GM03348 (cell line): ENCODE measurements at regions not wholly inside any gene's neighbourhood (a gene's known extent, or its start where the extent isn't known, plus 50 kb on each side); places are given as distances from the start of the nearest gene placed in this dataset.

Experiments used
- DNase-seq: peaks from one replicate; pipeline ENCODE4 v3.0.0; 2012; ENCODE audit warnings: low spot score

DNA sequence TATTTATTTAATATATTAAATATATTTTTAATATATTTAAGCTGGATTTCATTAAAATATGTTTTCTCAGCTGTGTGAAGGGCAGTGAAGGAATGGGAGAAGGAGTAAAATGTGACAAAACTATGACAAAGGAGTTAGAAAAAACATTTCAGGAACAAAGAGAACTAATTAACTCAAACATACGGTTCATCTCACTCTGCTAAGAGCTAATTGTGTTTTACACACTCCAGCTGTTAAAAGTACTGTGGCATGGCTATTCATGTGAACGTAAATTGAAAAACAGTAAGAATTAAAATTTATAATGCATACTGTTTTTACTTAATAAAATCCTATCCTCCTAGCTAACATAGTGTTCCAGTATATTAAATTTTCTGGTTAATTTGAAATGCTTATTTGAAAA, 262.5 kb upstream of the GNAI1 start:
- DNase-seq, result no peak

DNA sequence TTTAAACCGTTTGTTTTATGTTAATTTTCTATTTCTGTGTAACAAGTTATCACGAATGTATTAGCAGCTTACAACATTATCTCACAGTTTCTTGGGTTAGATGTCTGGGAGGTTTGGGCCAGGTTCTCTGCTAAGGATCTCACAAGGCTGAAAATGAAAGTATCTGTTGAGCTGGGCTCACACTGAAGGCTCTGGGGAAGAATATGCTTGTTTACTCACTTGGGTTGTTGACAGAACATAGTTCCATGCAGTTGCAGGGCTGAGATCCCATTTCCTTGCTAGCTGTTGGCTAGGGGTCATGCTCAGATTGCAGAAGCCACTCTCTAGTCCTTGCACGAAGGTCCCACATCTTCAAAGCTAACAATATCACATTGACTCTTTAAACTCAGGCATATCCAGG, 266.6 kb upstream of the GNAI1 start:
- DNase-seq, result peak; percentile 30

DNA sequence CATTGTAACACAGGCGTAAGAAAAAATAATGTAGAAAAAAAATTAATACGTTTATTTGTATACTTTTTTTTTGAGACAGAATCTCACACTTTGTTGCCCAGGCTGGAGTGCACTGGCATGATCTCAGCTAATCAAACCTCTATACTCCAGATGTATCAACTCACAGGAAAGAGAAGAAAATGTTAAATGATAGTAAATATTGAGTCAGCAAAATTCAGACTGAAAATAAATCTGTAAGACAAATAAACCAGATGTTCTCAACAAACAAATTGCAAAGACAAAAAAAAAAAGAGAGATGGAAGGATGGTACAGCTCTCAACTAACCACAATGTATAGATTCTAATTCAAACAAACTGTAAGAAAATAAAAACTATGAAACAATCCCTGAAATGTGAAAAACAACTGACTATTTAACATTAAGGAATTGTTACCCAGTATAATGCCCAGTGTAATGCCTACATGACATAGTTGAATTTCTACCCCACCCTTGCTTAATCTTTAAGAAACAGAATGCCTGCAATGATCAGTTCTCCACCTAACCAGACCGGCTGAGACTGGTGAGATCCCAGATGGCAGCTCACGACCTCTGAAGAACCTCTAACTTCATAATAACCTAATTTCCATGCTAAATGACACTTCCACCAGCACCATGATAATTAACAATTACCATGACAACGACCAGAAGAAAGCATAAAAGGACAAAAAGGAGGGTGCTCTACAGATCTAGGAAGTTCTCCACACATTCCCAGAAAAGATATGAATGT, 272.0 kb upstream of the GNAI1 start:
- DNase-seq, result no peak

DNA sequence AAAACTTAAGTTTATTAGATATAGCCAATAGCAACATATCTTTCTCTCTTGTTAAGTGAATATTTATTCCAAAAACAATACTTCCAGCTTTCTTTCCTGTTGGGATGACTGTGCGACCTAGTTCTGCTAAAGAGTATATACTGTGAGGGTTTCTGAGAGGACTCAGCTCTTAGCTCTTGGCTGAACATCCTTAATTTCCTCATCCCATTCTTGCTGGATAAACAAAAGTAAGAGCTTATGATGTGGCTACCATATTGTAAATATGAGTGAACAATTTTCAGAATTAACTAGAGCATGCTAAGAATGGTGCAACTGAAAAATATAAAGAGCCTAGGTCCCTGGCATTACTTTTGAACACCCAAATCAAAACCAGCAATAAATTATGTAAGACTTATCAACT, 279.5 kb upstream of the GNAI1 start:
- DNase-seq, result no peak

DNA sequence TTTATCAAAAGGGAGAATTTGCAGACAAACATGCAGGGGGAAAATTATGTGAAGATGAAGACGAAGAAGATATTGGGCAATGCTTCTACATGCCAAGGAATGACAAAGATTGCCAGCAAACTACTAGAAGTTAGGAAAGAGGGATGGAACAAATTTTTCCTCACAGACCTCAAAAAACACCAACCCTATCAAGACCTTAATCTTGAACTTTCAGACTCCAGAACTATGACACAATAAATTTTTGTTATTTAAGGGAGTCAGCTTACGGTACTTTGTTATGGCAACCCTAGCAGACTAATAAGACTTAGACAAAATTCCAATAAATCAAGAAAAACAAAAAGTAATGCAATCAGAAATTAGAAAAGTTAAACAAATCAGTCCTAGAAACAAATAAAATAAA, 280.0 kb upstream of the GNAI1 start:
- DNase-seq, result peak; percentile 3

DNA sequence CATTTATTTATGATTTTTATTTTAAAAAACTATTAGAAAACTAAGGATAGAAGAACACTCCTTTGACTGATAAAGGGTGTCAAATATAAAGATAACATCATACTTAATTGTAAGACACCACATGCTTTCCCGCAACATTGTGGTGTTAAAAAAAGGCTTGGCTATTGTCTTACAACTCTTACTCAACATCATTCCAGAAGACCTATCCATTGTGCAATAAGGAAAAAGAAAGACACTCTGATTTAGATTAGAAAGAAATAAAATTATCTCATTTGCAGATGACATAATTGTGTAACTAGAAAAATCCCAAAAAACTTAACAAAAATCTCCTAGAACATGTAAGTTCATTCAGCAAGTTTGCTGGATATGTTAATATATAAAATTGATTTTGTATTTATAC, 296.7 kb upstream of the GNAI1 start:
- no peak for DNase-seq

DNA sequence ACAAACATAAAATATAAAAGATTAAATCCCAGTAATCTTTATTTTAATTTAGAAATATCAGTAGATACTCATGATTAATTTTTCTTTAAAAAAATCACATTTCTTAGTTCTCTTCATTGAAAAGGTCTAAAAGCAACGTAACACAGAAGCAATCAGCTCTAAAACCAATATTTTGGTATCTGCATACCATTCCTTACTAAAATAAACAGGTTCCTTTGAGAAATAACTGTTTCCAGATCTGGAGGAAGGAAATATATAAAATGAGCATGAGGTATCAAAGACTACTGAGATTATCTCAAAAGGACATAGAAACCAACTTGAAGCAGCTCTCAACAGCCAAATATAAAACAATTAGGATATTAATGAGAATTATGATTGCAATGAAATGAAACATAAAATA, 301.0 kb upstream of the GNAI1 start:
- DNase-seq, result no peak

DNA sequence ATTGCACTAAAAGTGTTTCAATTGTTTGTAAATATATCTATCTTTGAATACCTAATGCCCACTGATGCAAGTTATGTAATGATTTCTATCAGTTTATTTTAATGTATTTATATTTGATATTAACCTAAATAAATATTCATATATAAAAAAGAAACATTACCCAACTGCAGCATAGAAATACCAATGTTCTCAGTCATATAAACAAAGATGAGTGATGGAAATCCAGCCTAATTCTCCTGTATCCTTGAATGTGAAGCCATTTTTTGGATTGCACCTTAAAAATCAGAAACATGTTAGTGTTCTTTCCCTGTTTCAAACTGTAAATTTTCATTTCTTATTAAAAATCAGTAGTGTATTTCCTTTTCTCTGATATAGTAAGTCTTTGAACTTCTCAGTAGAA, 305.8 kb upstream of the GNAI1 start:
- DNase-seq, result no peak

DNA sequence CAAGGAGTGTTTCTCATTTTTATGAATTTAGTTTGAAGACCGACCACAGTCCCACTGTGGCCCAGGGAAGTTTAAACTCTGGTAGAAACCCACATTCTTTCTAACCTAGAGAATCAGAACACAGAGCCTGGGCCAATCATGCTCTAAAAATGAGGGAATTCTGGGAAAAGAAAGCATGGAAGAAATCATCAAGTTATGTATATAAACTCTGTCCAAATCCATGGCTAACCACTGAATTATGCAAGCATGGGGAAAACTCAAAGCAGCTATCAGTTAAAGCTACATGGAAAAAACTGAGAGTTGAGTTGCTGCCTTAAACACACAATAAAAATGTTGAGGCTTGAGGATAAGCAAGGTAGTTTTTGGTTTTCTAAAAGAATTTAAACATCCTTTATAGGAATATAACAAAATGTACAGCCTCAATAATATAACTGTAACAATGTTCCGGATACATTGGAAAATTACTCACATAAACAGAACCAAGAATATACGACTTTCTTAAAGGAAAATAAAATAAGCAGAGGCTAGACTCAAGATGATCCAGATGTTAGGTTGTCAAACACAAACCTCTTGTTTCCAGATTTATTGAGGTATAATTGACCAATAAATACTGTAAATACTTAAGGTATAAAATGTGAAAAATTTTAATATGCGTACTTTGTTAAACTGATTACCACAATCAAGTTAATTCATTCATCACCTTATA, 311.2 kb upstream of the GNAI1 start:
- DNase-seq, result peak; percentile 20

DNA sequence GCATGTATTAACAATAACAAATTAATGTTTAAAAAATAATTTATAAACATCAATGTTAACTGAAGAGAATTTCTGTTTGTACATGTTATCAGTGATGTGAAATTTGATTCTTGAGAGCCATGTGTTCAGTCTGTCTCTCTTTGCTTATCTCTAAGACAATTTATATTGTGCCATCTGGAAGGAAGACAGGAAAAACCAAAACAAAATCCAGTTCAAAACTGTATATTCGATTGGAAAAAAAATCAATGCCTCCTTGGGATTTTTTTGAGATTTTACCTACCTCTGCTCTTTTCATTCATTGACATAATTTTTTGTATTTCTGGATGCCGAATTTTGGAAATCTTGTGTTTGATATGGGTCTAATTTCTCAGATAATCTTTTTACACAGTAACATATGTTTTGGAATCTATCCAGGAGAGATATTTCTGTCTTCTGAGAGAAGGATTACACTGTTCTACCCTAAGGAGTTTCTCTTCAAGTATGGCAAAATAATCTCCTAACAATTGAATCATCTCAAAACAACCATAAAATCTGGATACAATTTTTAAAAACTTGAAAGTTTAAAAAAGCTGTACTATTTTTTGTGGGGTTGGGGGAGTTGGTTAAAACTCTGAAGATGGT, 311.9 kb upstream of the GNAI1 start:
- DNase-seq, result no peak

DNA sequence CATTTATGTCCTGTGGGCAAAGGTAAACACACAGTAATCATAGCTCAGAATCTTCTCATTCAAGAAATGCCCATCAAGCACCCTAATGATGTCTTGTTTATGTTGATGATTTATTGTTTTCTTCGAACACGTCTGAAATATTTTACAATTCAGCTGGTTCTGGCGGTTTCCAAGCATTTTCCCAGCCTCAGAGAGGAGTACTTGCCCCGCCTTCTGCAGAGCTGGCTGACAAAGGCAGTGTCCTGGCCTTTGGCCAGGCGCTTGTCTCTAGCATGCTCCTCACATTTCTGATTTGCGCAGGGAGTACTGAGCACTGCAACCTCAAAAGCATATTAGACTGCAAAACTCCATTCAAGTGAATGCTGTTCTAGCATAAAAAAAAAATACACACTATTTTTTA, 314.2 kb upstream of the GNAI1 start:
- peak; percentile 58 for DNase-seq

DNA sequence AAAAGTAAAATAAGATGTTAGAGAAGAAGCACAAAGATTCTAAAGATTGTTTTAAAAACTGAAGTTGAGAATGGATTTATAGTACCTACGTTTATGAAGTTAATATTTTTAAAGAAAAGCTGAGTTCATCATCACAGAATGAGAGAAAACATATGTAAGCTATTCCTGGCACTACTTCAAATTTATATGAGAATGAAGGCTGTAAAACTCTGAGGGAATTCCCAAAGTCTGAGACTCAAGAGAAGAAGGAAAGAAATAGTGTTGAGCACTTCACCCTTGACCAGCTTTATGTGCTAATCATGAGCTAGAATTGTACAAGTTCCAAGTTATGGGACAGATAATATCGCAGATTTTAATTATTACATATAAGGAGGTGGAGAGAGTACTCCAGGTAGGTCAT, 323.7 kb upstream of the GNAI1 start:
- DNase-seq, result no peak

DNA sequence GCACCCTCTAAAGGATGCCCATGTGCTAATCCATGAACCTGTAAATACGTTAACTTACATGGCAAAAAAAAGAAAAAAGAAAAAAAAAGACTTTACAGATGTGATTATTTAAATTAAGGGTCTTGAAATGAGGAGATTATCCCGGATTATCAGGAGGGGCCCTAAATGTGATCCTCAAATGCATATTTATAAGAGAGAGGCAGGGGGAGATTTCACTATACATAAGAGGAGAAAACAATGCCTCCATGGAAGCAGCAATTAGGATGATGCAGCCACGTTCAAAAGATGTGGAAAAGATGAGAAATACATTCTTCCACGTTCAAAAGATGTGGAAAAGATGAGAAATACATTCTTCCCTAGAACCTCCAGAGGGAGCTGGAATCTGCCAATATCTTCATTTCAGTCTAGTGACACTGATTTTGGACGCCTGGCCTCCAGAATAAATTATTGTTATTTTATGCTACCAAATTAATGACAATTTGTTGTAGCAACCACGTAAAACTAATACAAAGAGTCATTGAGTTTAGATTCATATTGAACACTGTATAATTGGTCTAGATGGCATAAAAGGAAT, 328.4 kb upstream of the GNAI1 start:
- peak; percentile 27 for DNase-seq

DNA sequence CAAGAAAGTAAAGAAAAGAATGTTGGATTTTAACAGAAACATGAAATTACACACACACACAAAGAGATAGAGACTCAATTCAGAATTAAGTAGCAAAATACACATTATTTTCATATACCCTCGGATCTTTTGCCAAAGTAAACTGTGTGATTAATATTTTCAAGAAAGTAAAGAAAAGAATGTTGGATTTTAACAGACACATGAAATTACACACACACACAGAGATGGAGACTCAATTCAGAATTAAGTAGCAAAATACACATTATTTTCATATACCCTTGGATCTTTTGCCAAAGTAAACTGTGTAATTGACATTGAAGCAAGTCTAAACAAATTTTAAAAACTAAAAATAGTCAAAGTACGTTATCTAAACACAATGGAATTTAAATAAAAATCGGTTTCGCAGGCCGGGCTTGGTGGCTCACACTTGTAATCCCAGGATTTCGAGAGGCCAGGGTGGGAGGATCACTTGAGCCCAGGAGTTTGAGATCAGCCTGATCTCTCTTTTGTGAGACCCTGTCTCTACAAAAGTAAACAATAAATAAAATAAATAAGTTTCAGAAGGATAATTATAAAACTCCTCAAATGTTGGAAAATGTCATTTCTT, 337.3 kb upstream of the MAGI2 start:
- no peak for DNase-seq

DNA sequence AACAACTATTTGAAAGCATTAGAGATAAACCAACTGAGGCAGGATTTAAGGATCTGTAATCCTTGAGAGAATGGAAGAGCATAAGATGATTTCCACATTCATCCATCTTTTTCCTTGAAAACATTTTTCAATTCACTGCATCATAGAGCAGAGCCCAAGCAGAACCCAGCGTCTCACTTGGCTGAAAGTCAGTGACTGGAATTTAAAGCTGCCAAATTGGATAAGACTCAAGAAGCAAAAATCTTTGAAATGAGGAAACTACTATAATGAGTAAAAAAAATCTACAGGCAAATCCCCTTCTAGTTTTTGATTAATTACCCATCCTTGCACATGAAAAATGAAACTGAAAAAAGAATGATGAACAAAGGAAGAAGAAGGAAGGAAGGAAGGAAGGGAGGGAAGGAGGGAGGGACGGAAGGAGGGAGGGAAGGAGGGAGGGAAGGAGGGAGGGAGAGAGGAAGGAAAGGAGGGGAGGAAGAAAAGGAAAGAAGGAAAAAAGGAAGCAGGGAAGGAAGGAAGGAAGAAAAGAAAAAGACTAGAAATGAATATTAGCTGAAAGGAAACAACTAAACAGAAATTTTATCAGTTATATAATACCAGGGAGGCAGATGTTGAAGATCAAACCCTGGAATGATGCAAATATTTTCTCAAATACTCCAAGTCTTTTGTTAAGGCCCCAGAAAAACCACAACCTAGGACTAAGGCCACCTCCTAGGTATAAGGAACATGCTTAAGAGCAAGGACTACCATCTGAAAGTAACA, 336.3 kb upstream of the MAGI2 start:
- DNase-seq, result peak; percentile 35

DNA sequence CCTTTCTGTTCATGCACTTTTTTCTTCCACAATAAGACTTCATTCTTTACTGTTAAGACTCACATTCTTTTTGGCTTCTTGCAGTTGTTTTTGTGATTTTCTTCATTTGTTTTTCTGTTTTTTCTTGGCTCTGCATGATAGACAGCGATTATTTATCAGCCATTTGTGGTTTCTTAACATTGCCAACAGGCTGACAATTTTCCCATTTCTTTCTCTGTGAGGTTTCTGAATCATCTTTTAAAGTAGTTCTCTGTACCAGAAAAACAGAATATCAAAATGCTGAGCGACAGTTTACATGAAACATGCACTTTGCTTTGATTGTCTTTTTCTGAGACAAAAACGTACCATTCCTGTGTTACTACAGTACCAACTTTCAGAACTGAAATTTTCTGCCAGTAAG, 334.2 kb upstream of the MAGI2 start:
- DNase-seq, result no peak

DNA sequence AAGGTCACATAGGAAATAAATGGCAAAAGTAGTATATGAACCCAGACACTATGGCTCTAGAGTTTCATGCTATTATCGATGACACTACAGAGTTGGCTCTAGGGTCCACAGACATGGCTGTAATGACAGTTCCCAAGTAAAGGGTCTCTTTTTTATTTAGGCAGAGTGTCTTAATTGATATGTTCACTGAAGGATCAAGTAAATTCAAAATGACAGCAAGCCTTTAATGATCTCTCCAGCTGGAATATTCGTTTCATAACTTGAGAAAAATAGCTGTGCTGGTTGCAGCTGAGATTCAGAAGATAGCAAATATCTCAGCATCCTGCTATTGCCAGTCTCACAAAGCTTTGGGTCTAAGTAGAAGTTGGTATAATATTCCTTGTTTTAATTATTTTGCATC, 333.6 kb upstream of the MAGI2 start:
- DNase-seq, result no peak

DNA sequence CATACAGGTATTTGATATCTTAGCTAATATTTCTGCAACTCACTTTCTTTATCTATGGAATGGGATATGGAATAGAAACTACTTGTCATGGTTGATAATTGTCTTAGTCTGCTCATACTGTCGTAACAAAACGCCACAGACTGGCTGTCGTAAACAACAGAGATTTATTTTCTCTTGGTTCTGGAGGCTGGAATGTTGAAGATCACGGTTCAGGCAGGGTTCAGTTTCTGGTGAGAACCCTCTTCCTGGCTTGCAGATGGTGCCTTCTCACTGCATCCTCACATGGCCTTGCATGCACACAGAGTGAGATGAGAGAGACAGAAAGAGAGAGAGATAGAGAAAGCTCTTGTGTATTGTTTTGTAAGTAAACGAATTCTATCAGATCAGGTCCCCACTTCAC, 332.7 kb upstream of the MAGI2 start:
- DNase-seq, result no peak

DNA sequence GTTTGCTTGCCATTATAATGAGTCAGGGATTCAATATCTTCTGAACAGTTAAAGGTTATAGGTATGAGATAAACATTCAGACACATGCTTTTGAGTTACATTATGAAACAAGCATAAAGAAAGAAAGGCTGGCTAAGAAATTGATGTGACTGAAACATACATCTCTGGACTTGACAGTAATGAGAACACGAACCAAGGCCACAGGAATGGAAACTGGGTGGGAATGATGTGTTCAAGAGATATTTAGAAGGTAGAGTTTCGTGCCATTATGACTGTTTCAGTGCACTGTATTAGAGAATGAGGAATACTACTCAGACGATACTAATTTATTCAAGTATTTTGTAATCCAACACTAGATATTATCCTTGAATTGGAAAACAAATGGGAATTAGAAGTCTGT, 332.1 kb upstream of the MAGI2 start:
- peak; percentile 33 for DNase-seq

DNA sequence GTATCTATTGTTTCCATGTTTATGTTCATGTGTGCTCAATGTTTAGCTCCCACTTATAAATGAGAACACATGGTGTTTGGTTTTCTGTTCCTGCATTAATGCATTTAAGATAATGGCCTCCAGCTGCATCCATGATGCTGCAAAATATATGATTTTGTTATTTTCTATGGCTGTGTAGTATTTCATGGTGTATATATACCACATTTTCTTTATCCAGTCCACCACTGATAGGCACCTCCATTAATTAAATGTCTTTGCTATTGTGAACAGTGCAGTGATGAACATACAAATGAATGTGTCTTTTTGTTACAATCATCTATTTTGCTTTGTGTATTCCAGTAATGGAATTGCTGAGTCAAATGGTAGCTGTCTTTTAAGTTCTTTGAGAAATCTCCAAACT, 329.4 kb upstream of the MAGI2 start:
- DNase-seq, result no peak

DNA sequence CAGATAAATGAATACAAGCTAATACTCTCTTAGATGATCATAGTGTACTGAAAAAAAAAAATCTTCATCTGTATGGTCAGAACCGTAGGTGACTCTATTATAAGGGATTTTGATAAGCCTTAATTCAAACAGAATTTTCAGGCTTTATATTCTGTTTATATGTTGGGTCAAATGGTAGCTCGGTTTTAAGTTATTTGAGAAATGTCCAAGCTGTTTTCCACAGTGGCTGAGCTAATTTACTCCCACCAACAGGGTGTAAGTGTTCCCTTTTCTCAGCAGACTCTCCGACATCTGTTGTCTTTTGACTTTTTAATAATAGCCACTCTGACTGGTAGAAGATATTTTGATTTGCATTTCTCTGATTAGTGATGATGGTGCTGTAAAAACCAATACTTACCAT, 328.8 kb upstream of the MAGI2 start:
- no peak for DNase-seq

DNA sequence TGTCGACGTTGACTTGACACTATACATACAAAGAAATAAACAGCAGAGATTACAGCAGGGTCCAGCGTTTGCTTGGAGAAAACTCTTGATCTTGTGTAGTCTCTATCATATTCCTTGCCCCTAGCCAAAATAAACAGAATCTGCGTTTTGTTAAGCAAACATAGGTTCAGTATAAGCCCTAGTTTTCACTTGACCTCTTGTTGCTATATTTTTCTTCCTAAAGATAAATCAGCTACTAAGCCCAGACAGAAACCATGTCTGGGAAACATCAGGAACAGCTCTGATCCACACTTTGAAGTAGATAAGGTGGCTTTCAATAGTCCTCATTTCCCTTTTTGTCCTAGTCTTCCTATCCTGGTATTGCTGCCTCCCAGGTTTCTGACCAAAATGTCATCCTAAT, 328.2 kb upstream of the MAGI2 start:
- DNase-seq, result no peak
